ENCODE measurements at regions not wholly inside any gene's neighbourhood (a gene's known extent, or its start where the extent isn't known, plus 50 kb on each side); places are given as distances from the start of the nearest gene placed in this dataset.

GRCh38 chr6:113414511-113414910 is 442.6 kb upstream of the MARCKS start:
- no peak for DNase-seq (ENCODE audit: low read depth)

- no peak for DNase-seq (ENCODE audit: low read depth)
Observed at GRCh38 chr6:113416170-113416569, 441.0 kb upstream of the MARCKS start.

GRCh38 chr6:113420290-113420689 is 436.9 kb upstream of the MARCKS start:
- no peak for DNase-seq (ENCODE audit: low read depth)

DNA sequence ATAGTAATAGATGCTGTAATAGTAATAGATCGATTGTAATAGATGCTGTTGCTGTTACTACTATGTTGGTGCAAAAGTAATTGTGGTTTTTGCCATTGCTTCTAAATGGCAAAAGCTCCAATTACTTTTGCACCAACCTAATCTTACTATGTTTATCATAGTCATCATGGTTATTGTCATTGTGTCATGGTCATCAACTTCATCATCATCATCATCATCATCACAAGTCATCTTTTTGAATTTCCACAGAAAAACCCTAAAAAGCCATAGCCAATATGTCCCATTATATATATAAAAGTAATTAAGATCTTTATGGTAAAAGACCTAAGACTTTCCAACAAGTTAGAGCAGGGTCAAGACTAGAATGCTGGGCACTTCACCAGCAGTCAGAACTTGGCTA is 435.1 kb upstream of the MARCKS start:
- DNase-seq (ENCODE audit: low read depth) = no peak

DNA sequence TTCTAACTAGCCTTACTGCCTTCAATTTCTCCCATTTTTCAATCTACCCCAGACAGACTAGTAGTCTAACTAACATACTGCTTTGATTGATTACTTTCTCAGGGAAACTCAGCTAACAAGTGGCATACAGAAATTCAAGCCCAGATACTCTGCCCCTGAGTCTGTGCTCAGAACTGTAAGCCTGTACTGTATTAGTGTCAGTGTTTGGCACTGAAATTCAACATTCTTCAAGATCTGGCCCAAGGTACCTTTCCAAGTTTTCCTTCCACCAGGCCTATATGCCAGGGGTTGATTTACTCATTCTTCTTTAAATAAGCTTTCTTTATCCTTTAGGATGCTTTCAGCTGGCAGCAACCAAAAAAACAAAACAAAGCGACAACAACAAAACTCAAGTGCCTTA is 433.2 kb upstream of the MARCKS start:
- DNase-seq (ENCODE audit: low read depth) = no peak

GRCh38 chr6:113425977-113426660 is 431.0 kb upstream of the MARCKS start:
- no peak for DNase-seq (ENCODE audit: low read depth)

GRCh38 chr6:113427617-113428016 is 429.5 kb upstream of the MARCKS start:
- DNase-seq (ENCODE audit: low read depth) = no peak

DNA sequence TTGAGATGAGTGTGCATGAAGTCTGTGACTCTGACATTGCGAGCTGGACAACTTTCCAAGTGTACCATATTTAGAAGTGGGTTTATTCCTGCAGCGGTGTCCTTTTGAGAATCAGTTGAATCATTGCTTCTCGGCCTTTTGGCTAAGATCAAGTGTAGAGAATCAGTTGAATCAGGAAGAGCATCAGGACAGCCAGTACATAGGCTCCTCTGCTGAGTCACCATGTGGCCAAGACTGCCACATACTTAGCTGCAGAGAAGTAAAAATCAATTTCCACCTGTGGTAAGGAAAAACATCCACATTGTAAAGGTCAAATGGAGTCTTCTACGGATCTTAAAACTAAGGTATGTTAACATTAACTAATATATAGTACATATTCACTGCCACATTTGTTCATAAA is 428.4 kb upstream of the MARCKS start:
- DNase-seq (ENCODE audit: low read depth) = no peak

DNA sequence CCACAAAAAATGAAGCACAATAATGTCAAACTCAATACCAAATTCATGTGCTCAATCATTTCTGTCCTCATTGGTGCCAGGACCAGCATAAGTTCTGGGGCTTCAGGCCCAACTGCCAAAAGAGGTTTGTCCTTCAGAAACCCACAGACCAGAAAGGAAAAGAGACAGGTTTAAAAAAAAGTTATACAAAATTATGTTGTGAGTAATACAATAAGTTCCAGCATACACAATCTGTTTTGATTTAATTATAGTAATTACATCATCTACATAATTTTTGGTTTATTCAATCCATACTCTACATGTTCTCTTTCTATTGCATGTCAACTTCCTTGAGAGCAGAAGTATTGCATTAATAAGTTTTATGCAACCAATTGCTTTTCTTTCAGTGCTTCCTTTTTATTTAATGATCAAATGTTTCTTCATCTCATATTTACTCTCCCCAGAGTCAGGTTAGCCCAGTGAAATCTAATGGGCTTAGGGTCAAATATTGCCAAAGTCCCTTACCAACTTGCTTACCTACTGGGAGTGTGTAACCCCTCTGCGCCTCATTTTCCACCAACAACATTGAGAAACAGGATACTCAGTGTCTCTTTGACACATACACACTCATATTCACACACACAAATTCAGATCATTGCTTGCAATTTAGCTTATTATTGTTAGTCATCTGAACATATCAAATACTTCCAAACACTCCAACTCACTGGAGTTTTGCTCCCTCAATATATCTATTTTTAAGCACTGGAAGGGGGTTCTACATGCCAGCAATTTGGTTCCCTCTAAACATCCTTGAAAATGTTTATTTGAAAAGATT is 424.4 kb upstream of the MARCKS start:
- no peak for DNase-seq (ENCODE audit: low read depth)

DNA sequence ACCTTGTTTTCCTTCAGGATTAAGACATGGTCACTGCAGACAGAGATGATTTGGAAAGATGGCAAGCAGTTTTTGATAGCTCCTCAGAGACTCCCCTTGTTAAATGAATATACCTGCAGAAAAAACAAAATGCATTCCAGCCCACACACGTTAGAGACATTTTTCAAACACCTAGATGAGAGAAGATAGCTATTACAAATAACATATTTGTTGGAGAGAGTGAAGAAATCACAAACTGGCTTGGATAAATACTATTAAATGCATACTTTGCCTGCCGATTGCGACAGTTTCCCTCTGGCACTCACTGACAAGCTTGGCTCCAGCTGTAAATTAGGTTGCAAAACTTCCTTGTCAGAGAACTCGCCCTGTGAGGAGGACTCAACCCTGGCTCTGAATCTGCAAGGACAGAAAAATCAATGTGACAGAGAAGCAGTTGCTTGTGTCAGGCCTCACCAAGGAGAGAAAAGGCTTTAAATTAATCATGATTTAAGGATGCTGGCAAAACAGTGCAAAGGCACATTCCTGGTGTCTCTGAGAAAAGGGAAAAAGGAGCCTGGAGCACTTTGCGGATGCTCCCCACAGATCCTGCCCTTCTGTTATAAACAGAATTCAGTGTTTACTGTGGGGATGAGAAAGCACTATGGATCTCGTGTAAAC is 423.7 kb upstream of the MARCKS start:
- no peak for DNase-seq (ENCODE audit: low read depth)

- no peak for DNase-seq (ENCODE audit: low read depth)
Observed at GRCh38 chr6:113434641-113435040, 422.5 kb upstream of the MARCKS start.

DNA sequence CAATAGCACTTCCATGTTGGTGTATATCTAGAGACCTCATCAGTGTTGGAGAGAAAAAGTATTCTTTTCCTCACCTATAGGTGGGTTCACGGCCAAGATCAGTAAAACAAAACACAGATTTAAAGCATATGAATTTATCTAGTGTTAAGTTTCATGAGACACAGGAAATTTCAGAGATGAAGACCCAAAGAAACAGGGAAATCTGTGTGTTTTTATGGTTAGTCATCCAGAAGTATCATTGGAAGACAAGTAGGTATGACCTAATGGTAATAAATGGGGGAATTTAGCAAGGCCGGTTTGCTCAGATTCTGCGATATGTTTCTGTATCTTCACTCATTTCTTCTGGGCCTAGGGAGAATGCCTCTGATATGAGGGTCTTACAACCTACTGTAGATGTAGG is 419.6 kb upstream of the MARCKS start:
- DNase-seq (ENCODE audit: low read depth) = no peak

DNA sequence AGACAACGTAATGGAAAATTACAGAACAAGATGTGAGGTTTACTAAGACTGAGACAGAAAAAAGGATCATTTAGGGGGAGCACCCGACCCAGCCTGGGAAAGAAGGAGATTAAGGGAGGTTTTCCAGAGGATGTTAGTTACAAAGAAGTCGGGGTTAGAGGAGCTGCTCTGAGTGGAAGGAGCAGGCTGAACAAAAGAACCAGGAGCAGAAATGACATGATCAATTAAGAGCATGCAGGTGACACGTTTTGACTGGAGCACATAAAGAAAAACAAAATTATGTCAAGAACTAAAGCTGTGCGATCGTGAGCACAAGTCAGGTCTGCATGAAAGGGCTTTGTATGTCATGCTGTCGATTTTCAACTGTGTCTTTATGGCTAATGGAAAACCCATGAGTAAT is 417.3 kb upstream of the MARCKS start:
- no peak for DNase-seq (ENCODE audit: low read depth)

- no peak for DNase-seq (ENCODE audit: low read depth)
Observed at GRCh38 chr6:113442040-113442439, 415.1 kb upstream of the MARCKS start.

DNA sequence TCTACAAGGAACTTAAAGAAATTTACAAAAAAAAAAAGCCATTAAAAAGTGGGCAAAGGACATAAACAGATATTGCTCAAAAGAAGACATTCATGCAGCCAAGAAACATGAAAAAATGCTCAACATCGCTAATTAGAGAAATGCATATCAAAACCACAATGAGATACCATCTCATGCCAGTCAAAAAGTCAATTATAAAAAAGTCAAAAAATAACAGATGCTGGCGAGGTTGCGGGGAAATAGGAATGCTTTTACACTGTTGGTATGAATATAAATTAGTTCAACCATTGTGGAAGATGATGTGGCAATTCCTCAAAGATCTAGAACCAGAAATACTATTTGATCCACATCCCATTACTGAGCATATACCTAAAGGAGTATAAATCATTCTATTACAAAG is 411.9 kb upstream of the MARCKS start:
- no peak for DNase-seq (ENCODE audit: low read depth)

- no peak for DNase-seq (ENCODE audit: low read depth)
Observed at GRCh38 chr6:113447088-113447831, 409.9 kb upstream of the MARCKS start.

GRCh38 chr6:113449051-113449450 is 408.1 kb upstream of the MARCKS start:
- DNase-seq (ENCODE audit: low read depth) = no peak

DNA sequence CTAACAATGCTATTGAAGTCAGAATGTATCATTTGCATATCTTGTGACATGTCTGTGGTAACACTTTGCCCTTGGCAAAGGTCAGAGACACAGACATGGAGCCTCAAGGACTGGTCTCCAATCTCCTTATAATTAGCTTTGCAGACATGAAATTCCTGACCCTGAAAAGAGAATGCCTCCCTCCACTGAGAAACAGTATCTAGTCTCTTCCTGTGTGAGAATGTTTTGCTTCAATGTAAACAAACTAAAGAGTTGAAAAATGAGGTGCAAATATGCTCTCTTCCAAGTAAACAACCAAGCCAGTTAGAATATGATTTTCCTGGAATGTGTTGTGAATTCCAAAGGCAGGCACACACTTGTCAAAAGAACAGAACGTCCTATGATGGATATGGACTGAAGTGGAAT is 407.1 kb upstream of the MARCKS start:
- DNase-seq (ENCODE audit: low read depth) = no peak

- DNase-seq (ENCODE audit: low read depth) = no peak
Observed at GRCh38 chr6:113451049-113451448, 406.1 kb upstream of the MARCKS start.

DNA sequence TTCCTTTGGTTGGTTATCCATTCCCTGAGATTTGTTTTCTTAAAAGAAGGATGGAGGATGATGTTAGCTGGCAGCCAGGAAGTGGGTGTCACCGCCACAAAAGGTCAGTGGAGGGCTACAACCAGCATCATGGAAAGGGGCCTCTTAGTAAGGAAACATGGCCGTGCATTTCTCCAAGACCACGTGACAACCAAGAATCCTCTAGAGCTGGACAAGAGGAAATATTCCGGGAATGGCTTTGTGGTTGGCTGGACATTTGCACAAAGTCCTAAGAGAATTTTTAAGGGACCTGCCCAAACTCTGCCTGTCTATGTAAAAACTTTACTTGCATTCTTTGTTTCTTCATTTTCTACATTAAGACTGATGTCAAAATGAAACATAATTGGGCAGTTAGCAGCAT is 399.9 kb upstream of the MARCKS start:
- DNase-seq (ENCODE audit: low read depth) = no peak

DNA sequence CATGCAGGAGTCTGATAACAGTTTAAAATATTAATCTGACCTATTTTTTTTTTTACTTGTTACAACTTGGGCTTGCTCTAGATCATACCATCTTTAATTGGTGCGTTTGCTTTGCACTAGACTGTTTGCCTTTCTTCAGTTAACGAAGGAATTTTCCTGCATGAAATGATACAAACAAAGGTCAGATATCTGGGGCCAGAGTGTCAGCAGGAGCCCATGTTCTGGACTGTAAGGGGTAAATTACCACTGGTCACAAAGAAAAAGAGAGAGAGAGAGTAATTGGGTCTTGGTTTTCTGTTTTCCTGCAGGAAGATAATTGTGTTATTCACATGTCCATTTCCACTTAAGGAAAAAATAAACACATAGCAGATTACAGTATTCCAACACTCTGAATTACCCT is 399.4 kb upstream of the MARCKS start:
- no peak for DNase-seq (ENCODE audit: low read depth)

DNA sequence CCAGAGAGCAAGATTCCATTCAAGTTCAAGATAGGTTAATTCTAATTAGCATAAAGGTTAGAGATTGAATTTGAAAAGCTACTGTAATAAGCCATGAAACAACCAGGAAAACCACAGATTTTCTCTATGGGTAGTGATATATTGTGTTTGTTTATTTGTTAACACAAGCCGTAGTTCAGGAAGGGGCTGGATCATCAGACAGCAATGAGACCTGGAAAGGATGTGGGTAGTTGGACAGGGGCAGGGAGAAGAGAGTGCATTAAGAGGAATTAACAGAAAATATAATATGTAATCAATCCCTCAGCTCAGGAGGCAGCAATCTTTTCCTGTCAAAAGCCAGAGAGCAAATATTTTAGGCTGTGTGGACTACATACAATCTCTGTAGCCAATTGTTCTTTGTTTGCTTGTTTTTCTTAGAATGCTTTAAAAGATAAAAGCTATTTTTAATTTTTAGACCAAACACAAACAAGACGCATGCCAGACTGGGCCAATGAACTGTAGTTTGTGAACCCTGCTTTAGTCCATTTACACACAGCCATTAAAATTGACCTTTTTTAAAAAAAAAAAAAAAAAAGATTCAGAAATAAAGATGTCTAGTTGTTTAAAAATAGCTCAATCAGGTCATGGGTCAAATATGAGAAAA is 398.7 kb upstream of the MARCKS start:
- DNase-seq (ENCODE audit: low read depth) = no peak
